ENCODE measurements at regions not wholly inside any gene's neighbourhood (a gene's known extent, or its start where the extent isn't known, plus 50 kb on each side); places are given as distances from the start of the nearest gene placed in this dataset.

DNA sequence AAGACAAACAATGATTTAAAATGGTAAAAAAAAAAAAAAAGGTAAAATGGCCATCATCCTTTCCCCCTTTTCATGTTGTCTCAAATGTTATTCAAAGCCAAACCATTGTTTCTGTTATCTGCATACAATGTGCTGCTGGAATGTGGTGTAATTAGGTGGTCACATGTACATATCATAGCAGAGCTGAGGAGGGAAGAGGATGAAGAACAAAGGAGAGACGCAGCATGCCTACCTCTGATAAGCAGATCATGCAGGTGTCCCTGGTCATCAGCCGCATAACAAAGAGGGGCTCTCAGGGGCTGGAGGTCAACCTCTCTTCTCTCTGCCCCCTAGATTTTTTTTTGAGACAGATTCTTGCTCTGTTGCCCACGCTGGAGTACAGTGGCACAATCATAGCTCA is 141.0 kb downstream of the CARTPT start:
- TF ChIP-seq EP300 (IDR thresholded peaks at IDR 0.05; ENCODE audit: borderline replicate concordance) (no peak), TAF1 (IDR thresholded peaks at IDR 0.05; ENCODE audit: low read depth) (no peak), RAD21 (IDR thresholded peaks at IDR 0.05; ENCODE audit: low read depth) (no peak), FOXM1 (IDR thresholded peaks at IDR 0.05; ENCODE audit: borderline replicate concordance, low read depth) (no peak), TEAD4 (IDR thresholded peaks at IDR 0.05) (no peak), YY1 (IDR thresholded peaks at IDR 0.05; ENCODE audit: low read depth) (no peak), REST (IDR thresholded peaks at IDR 0.05; ENCODE audit: low read depth) (no peak), MAX (IDR thresholded peaks at IDR 0.05) (no peak), EGR1 (IDR thresholded peaks at IDR 0.05) (no peak), ZBTB7A (IDR thresholded peaks at IDR 0.05; ENCODE audit: low read depth) (no peak), CEBPB (IDR thresholded peaks at IDR 0.05) (no peak), CREB1 (IDR thresholded peaks at IDR 0.05; ENCODE audit: low read depth) (no peak), TCF12 (IDR thresholded peaks at IDR 0.05; ENCODE audit: low read depth) (no peak), NFIC (IDR thresholded peaks at IDR 0.05) (no peak), USF1 (IDR thresholded peaks at IDR 0.05) (no peak)

DNA sequence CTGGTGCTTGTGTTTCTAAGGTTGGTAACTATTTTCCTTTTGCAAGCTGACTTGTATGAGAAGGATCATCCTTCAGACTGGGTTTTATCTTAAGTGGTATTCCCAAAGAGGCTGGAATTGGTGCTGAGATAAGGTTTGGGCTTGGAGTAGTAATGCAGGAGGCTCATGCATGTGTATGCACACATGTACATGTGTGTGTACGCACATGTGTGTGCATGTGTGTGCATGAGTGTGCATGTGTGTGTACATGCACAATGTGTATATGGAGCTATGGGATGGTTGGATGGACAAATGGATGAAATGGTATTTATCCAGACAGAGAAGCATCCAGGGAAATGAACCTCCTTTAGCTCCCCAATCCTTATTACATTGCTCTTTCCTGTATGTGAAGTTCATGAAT is 142.6 kb downstream of the CARTPT start:
- TF ChIP-seq EGR1 (IDR thresholded peaks at IDR 0.05): no peak
- no peak for TF ChIP-seq NFIC (IDR thresholded peaks at IDR 0.05)
- no peak for TF ChIP-seq TAF1 (IDR thresholded peaks at IDR 0.05; ENCODE audit: low read depth)
- no peak for TF ChIP-seq CREB1 (IDR thresholded peaks at IDR 0.05; ENCODE audit: low read depth)
- no peak for TF ChIP-seq USF1 (IDR thresholded peaks at IDR 0.05)
- TF ChIP-seq FOXM1 (IDR thresholded peaks at IDR 0.05; ENCODE audit: borderline replicate concordance, low read depth): no peak
- TF ChIP-seq MAX (IDR thresholded peaks at IDR 0.05): no peak
- no peak for TF ChIP-seq CEBPB (IDR thresholded peaks at IDR 0.05)
- no peak for TF ChIP-seq EP300 (IDR thresholded peaks at IDR 0.05; ENCODE audit: borderline replicate concordance)
- TF ChIP-seq REST (IDR thresholded peaks at IDR 0.05; ENCODE audit: low read depth): no peak
- TF ChIP-seq TEAD4 (IDR thresholded peaks at IDR 0.05): no peak
- TF ChIP-seq YY1 (IDR thresholded peaks at IDR 0.05; ENCODE audit: low read depth): no peak
- no peak for TF ChIP-seq RAD21 (IDR thresholded peaks at IDR 0.05; ENCODE audit: low read depth)
- TF ChIP-seq TCF12 (IDR thresholded peaks at IDR 0.05; ENCODE audit: low read depth): no peak
- no peak for TF ChIP-seq ZBTB7A (IDR thresholded peaks at IDR 0.05; ENCODE audit: low read depth)

- TF ChIP-seq YY1 (IDR thresholded peaks at IDR 0.05; ENCODE audit: low read depth) (no peak), EP300 (IDR thresholded peaks at IDR 0.05; ENCODE audit: borderline replicate concordance) (no peak), TEAD4 (IDR thresholded peaks at IDR 0.05) (no peak), CREB1 (IDR thresholded peaks at IDR 0.05; ENCODE audit: low read depth) (no peak), USF1 (IDR thresholded peaks at IDR 0.05) (no peak), RAD21 (IDR thresholded peaks at IDR 0.05; ENCODE audit: low read depth) (no peak), REST (IDR thresholded peaks at IDR 0.05; ENCODE audit: low read depth) (no peak), TCF12 (IDR thresholded peaks at IDR 0.05; ENCODE audit: low read depth) (no peak), EGR1 (IDR thresholded peaks at IDR 0.05) (no peak), TAF1 (IDR thresholded peaks at IDR 0.05; ENCODE audit: low read depth) (no peak)
Measured at GRCh38 chr5:71862087-71862486, 143.0 kb downstream of the CARTPT start.

DNA sequence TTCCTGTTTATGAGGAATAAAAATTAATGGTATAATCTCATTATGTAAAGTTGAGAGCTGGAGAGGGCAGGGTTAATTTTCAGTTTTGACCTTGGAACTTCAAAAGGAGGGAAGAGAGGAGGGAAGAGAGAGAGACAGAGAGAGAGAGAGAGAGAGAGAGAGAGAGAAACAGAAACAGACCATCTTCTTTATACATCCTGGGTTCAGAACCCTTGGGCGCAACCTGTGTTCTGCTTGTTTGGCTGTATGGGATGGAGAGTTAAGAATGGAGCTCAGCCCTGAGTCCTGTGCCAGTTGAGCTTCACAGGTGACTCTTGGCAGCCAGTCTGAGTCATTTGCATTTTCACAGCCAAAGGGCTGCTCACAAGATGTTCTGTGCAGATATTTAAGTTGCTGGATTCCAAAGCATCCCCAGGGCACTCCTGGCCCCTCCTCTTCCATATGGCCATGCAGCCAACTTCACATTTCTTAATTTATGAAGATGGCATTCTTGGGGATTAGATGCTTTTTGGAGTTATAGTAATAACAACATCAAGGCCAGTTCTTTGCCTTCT is 143.5 kb downstream of the CARTPT start:
- no peak for TF ChIP-seq YY1 (IDR thresholded peaks at IDR 0.05; ENCODE audit: low read depth)
- TF ChIP-seq CREB1 (IDR thresholded peaks at IDR 0.05; ENCODE audit: low read depth): no peak
- TF ChIP-seq REST (IDR thresholded peaks at IDR 0.05; ENCODE audit: low read depth): no peak
- TF ChIP-seq NFIC (IDR thresholded peaks at IDR 0.05): no peak
- no peak for TF ChIP-seq EGR1 (IDR thresholded peaks at IDR 0.05)
- no peak for TF ChIP-seq MAX (IDR thresholded peaks at IDR 0.05)
- TF ChIP-seq TAF1 (IDR thresholded peaks at IDR 0.05; ENCODE audit: low read depth): no peak
- TF ChIP-seq USF1 (IDR thresholded peaks at IDR 0.05): no peak
- no peak for TF ChIP-seq CEBPB (IDR thresholded peaks at IDR 0.05)
- TF ChIP-seq FOXM1 (IDR thresholded peaks at IDR 0.05; ENCODE audit: borderline replicate concordance, low read depth): no peak
- TF ChIP-seq ZBTB7A (IDR thresholded peaks at IDR 0.05; ENCODE audit: low read depth): no peak
- no peak for TF ChIP-seq TCF12 (IDR thresholded peaks at IDR 0.05; ENCODE audit: low read depth)
- TF ChIP-seq EP300 (IDR thresholded peaks at IDR 0.05; ENCODE audit: borderline replicate concordance): no peak
- no peak for TF ChIP-seq RAD21 (IDR thresholded peaks at IDR 0.05; ENCODE audit: low read depth)
- TF ChIP-seq TEAD4 (IDR thresholded peaks at IDR 0.05): no peak
